Activated effector memory CD4-positive, alpha-beta T cell treated with Interleukin-2 at 50 U/mL for 16 hours (primary cell): ENCODE measurements at regions not wholly inside any gene's neighbourhood (a gene's known extent, or its start where the extent isn't known, plus 50 kb on each side); places are given as distances from the start of the nearest gene placed in this dataset.

Experiments used
- DNase-seq: peaks from one replicate; pipeline ENCODE4 v3.0.0-alpha.2; 2020

- DNase-seq, result no peak
These were observed 71.0 kb upstream of the PPARA start for GRCh38 chr22:46079093-46079860.

- DNase-seq, result no peak
These were observed 70.2 kb upstream of the PPARA start for GRCh38 chr22:46079861-46080821.

DNA sequence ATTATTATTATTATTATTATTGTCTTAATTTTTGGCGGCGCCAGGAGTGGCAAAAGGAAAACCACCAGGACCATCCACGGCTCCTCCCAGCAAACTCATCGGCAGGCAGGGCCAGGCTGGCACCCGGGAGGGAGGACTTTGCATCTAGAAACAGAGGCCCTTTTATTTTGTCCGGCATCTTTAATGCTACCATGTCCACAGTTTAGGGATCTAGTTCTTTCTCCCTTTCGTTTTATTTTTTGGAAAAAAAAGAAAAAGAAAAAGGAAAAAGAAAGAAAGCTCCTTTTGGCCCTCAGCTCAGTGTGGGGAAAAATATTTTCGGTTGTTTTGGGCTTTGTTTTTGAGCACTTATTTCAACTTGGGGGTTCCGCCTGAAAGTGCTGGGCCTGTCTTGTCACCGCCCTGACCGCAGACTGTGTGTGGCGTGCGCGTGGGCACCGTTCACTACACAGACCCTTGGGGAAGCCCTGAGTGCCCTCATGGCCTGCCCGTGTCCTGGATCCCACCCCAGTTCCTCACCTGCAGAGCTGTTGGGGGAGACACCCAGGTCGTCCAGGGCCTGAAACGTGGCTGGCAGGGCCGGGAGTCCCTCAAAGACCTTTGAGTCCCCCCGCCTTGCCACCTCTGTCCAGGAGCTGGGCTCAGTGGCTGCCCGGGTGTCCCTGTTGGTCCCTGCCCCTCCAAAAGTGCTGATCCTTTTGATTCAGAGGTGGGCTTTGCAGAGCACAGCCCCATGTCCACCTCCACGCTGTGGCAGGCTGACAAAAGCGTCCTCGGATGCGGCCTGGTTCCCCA is 69.1 kb upstream of the PPARA start:
- DNase-seq, result no peak

DNA sequence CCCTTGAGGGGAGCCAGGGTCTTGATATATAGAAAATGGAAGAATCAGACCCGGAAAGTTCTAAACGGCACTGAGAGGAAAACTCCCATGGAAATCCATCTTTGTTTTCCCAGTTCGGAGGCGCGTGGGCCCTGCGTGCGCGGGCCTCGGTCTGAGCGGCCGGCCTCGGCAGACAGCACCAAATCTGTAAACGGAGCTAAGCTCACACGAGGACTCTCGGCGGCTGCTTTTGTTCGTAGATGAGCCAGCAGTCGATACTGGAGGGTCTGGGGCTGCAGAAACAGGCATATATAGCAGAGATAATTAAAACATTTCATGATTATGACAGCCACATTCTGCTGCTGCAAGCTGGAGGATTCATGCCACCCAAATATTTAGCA is 68.5 kb upstream of the PPARA start:
- no peak for DNase-seq

DNA sequence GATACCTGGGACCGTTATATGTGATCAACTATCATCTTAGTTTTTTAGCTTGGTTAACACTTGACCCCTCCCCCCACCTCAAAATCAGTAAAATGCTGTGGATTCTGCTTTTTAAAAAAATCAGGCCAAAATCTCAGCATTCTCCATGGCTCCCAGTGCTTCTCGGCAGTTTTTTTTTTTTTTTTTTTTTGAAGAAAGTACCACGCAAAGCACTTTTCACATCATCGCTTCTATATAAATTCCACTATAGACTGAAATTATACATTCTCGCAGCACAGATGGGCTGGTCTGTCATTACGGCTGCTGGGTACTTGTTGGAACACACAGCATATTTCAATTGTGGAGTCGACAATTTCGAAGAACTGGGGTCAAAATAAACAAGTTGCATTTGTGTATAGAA is 67.7 kb upstream of the PPARA start:
- no peak for DNase-seq

GRCh38 chr22:46083383-46084350 is 66.7 kb upstream of the PPARA start:
- no peak for DNase-seq

DNA sequence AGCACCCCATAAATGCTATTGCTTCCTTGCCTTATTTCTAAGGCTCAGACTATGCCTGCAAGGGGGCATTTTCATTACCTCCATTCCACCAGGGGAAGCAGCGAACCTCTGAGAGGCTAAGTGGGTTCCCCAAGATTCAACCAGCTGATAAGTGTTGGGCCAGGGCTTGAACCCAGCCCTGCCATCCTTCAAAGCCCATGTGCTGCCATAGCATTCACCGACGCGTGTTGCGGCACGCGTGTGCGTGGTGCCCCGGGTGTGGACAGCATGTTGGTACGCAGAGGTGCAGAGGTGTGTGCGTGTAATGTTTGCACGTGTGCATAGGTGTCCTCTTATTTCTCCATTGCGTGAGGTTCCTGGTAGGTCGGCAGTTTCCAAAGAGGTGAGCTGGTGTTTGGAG is 66.0 kb upstream of the PPARA start:
- no peak for DNase-seq

GRCh38 chr22:46084943-46085827 is 65.1 kb upstream of the PPARA start:
- DNase-seq, result no peak

- DNase-seq, result no peak
These were observed 64.3 kb upstream of the PPARA start for GRCh38 chr22:46085828-46086576.

GRCh38 chr22:46086577-46087335 is 63.6 kb upstream of the PPARA start:
- DNase-seq, result no peak

DNA sequence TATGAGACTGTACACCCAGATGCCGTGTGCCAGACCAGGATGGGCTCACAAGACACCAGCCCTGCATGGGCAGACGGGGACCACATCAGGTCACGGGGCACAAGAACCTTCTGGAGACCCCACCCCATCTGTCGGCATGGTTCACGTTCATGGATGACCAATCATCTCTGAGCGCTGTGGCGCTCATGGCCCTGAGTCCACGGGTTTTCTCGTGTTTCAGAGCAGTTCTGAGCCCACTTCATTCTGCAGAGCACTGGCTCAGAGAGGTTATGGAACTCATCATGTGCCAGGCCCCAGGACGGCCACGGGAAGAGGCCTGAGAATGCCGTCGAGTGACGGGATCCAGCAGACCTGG is 63.0 kb upstream of the PPARA start:
- no peak for DNase-seq

- no peak for DNase-seq
These were observed 62.5 kb upstream of the PPARA start for GRCh38 chr22:46087816-46088277.

GRCh38 chr22:46088541-46089311 is 61.6 kb upstream of the PPARA start:
- DNase-seq, result no peak

- DNase-seq, result no peak
These were observed 60.8 kb upstream of the PPARA start for GRCh38 chr22:46089426-46090035.

DNA sequence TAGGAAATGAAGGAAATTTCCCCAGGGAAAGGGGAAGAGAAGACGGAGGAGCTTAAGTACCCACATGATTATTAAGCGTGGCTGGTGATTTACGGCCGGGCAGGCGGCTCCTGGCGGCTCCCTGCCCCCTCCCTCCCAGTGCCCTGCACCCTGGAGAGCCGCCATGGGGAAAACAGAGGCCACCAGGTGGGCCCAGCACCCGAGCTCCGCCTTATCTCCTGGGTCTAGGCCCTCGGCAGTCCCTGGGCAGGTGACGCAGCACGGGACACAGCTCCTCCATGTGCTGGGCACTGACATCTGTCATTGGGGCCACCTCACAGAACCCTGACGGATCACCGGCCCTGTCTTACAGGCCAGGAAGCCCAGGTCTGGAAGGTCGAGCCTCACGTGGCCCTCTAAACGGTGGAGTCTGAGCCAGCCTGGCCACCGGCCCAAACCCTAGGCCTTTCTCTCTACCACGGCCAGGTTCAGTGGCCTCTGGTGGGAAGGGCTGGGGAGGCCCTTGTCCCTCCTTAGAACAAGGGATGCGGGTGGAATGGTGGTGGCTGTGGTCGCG is 60.2 kb upstream of the PPARA start:
- DNase-seq, result no peak

DNA sequence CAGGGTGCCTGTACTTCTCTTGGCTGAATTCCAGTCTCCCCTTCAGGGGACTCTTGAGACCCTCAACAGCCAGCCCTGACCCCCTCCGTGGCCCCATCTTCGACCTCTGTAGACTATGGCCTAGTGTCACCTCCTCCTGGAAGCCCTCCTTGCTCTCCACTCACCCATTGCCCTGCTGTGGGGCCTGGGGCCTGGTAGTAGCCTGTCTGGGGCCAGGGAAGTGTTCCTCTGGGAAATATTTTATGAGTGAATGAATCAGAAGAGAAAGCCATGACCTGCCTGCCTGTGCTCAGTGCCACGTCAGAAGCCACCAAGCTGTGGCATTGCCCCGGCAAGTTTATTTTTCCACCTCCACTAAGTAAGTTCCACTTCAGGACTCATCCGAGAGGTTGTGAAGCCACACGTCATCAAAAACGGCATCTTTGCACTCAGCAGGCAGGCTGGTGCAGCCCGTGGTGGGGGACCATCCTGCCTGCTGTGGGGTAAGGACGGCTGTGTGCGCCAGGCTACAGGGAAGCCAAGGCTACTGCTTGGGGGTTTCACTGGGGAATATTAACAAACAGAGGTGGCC is 59.6 kb upstream of the PPARA start:
- DNase-seq, result no peak

DNA sequence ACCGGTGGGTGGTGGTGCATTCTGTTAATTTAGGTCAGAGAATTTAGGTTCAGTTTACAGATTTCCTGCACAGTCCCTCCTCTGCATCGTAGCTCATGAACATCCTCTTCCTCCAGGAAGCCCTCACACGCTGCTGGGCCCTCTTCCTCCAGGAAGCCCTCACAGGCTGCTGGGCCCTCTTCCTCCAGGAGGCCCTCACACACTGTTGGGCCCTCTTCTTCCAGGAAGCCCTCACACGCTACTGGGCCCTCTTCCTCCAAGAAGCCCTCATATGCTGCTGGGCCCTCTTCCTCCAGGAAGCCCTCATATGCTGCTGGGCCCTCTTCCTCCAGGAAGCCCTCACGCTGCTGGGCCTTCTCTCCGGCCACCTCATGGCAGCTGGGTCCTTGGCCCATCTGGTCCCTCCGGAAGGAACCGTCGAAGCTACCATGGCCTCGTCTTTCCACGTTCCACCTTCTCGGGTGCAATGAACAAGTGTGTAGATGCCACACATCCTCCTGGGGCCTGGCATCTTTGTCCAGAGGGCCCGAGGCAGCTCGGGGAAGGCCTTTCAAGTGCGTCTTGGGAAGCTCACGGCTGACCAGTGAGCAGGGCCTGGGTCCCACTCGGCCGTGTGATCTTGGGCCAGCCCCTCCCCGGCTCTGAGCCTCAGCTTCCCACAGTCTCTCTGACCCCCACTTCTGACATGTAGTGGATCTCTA is 58.9 kb upstream of the PPARA start:
- no peak for DNase-seq
